GM21360 (cell line): ENCODE measurements at regions not wholly inside any gene's neighbourhood (a gene's known extent, or its start where the extent isn't known, plus 50 kb on each side); places are given as distances from the start of the nearest gene placed in this dataset.

Source experiments
- ATAC-seq: cut with Tn5 transposase; IDR thresholded peaks from one replicate; pipeline ENCODE4 v1.9.1; 2021; ENCODE audit warnings: mild to moderate bottlenecking, moderate library complexity; ENCODE audit not compliant: unreplicated experiment

DNA sequence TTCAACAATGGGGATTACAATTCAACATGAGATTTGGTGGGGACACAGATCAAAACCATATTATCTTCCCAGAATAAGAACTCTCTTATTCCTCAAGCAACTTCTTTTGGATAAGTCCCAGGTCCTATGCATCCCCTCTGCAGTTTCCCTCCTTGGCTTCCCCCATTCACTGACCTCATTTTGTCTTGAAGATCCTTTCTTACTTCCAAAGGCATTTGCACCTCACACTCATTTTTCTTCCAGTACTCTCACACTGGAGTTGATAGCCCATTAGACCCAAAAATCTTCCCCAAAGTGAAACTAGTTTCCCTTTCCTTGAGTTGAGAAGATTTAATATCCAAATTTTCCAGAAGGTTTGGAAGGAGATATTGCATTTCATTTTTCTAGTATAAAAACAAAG is 178.0 kb upstream of the DAPK1 start:
- no peak for ATAC-seq

DNA sequence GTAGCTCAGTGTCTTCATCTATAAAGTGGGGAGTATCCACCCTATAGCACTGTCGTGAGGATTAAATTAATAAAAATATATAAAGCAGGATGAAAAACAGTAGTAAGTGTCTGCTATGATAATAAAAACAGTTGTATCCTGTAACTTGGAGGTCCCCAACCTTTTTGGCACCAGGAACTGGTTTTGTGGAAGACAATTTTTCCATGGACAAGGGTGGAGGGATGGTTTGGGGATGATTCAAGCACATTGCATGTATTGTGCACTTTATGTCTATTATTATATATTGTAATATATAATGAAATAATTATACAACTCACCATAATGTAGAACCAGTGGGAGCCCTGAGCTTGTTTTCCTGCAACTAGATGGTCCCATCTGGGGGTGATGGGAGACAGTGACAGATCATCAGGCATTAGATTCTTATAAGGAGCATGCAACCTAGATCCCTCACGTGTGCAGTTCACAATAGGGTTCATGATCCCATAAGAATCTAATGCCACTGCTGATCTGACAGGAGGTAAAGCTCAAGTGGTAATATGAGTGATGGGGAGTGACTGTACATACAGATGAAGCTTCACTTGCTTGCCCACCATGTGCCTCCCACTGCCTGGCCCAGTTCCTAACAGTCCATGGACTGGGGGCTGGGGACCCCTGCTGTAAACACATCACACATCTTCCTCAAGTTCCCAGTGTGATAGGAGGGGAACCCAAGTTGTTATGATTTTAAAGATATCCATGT is 177.4 kb upstream of the DAPK1 start:
- no peak for ATAC-seq

DNA sequence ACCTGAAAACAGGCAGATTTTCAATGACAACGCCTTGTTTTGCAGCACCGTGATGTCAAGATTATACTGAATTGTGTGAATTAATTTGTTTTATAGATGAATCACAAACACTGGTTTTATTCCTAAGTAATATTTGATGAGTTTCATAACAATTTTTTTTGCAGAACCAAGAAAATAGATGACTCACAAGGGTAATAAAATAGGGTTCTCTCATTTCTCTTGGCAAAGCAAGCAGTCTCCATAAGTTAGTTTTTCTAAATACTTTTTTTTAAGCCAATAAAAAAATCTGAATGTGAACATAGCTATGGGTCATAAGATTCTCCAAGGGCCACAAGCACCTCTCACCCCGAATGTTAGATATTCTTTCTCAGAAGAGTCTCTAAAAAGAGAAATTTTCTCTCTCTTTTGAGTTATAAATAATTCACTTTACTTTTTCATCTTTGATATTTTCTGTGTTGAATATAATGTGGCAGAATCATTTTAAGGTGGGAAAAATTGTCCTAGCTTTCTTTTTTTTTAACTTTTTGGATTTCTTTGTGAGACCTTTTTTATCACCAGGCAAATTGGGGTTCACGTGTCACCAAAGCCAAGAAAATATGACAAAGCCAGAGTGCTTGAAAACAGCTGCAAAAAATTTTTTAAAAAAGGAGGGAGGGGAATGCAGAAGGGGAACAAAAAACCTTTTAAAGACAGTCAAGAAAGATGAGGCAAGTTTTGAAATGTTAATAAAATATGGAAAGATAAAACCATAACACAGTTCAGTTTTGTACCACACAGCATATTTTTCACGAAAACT is 174.6 kb upstream of the DAPK1 start:
- ATAC-seq: no peak

DNA sequence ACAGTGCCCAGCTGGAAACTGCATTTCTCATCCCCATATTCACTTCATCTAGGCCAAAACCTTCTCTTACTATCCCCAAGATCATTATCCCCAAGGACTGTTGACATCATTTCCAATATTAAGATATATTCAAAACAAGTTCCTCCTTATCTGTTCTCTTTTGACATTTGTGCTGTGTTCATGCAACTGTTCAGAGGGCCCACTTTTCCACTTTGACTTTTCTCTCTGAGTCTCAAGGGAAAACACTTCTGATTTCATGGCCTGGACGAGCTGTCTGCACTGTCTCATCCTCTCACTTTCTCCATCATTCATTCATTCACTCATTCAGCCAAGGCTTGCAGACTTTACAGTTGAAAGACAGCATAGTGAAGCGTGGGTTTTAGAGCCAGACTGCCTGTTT is 173.7 kb upstream of the DAPK1 start:
- no peak for ATAC-seq

DNA sequence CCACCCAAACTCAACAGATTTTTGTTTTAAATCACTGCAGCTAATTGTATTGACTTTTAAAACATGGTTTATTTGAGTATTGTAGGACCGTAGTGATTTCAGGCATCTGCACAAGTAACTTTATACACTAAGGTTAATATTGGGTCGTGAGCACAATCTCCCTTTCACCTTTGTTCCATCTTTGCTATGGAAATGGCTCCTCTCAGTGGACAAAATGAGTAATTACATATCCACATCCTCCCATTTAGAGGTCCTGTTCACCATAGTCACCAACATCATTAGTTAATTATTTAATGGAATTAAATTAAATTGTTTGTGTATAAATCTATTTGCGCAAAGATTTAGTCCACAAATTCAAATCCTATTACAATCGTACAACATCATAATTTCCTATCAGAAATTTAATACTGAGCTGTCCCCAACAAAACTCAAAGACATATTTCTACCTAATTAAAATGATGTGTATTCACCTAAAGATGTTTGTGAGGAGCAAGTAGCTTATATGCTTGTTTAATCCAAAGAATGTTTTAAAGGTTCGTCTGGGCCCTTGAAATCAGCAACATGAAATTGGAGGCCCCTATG is 173.0 kb upstream of the DAPK1 start:
- ATAC-seq: no peak

DNA sequence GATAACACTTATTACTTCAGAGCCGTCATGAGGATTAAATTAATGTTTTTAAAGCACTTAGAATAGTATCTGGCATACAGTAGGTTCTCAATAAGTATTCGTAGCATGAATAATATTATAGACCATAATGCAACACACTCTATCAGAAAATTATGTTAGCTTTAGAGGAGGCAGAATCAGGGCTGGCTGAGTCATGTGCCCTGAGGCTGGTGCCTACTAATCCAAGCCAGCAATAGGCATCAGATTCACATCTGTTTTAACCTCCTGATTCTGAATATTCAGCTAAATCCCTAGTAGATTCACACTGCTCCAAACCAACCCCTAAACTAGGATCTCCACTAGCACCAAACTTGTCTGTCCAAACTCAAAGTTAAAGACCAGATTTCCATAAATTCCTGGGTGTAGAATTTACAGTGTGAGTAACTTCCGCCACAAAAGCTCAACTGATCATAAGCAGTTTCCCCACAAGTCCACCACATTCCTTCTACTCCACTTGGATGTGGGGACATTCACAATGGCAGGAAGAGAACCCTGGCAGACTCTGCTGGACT is 170.0 kb upstream of the DAPK1 start:
- no peak for ATAC-seq

DNA sequence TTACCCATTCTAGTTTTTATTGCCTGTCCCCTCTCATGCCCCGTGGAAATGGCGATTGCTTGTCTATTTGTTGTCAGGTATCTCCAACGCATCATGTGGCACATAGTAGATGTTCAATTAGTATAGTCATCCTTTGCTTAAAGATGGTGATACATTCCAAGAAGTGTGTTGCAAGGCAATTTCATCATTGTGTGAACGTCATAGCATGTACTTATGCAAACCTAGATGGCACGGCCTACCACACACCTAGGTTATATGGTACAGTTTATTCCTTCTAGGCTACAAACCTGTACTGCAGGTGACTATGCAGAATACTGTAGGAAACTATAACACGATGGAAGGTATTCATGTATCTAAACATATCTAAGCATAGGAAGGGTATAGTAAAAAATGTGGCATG is 163.9 kb upstream of the DAPK1 start:
- no peak for ATAC-seq

DNA sequence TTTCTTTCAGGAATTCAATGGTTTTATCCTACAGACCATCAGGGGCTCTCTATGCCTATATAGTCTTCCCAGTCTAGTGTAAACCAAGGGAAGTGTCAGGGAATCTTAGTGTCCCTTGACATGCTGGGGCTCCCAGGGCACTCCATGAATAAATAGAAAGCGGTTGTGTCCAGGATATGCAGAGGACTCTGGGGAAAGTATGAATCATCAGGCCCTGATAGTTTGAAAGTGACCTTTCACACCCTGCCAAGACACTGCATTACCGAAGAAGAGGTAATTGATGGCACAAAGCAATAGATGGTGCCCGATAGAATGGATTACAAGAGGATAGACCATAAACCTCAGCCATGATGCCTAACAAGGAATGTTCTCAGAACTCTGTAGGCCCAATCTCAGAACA is 163.3 kb upstream of the DAPK1 start:
- ATAC-seq: no peak

DNA sequence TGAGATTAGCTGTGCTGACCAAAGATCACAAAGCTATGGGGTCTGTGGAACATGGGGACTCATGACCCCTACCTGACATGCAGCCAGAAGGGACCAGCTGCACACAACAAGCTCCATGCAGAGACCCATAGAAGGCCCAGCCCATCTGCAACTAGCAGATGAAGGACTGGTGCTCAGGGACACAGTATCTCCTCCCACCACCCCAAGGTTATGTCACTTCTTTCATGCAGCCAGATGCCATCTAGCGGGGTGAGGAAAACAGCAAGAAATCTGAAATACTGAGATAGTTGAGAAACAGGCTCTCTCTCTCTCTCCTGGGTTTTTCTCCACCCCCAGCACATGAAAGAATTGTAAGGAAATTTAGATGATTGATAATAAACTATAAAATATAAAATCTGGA is 161.3 kb upstream of the DAPK1 start:
- ATAC-seq: no peak

DNA sequence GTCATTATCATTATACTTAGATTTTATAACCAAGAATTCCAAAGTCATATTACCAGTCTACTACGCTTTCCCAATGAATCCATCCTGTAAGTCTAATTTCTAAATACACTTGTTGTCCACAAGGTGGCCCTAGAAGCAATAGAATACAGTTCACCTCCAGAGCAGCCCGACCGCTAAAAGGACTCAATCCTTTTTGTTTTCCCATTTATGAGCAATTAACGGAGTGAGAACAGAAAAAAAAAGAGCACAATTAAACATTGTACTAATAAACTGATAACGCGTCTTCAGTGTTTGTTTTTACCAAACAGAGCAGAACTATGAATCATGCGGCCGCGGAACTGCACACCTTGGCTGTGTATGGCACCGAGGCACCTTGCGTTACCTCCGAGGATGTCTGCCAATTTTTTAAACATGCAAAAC is 160.7 kb upstream of the DAPK1 start:
- ATAC-seq: no peak

DNA sequence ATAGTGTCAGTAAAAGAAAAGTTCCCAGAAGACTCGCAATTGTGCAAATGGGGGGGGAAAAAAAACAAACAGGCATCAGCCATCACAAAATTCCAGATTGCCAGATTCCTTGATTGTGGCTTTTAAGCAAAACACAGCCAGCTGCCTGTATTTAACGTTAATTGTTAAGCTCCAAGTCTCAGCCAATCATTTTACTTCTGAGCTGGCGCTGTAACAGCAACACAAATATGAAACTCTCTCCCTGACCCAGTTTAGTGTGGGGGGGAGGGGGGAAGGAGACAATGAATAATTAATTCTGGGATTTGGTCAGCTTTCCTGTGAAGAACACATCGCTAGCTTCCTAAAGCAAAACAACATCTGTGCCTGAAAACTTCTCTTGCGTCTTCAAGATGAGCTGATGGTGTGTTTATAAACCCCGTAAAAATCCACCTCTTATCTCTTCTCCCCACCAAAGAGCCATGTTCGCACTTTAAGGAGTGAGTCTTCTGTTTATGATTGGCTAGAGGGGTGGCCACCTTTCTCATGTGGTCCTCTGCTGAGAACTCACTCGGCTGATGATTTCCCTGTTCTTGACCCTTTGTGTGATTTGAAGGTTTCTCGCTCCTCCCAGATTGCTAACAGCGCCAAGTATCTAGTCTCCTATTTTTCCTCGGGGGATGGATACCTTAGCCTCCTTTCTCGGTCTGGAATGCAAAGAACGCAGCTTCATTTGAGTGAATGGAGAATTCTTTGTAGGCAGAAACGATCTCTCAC is 160.2 kb upstream of the DAPK1 start:
- no peak for ATAC-seq

DNA sequence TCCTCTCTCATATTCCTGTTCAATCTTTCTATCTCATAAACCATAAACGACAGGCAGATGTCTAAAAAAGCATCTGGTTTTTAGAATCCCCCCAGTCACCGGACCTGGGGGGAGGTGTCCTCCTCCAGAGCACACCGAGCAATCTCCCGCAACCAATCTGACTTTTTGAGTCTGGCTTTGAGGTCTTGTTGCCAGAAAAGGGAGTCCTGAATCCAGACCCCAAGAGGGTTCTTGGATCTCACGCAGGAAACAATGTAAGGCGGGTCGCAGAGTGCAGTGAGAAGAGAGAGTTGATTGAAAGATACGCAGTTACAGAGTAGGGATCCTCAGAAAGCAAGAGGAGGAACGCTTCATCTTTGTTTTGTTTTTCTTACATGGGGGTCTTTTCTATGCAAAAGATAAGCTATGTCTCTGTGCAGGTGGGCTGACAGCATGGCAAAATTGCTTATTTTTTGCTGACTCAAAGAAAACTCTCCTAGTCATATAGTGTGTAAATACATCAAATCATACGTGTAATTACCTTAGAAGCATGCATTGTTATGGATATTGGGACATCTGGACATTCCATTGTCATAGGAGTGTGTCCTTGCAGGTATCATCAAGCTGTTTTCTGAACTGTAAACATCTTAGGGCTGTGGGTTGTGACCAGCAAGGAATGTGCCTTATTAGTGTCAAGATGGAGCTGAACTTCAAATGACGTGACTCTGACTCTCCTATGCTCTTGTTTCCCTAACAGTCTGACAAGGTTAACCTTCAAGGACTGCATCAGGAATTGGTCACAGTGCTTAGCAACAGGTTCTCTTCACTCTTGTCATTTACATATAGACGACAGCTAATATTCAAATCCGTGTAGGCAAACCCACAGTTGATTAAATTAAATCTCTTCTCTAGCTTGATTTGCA is 159.3 kb upstream of the DAPK1 start:
- ATAC-seq: no peak

DNA sequence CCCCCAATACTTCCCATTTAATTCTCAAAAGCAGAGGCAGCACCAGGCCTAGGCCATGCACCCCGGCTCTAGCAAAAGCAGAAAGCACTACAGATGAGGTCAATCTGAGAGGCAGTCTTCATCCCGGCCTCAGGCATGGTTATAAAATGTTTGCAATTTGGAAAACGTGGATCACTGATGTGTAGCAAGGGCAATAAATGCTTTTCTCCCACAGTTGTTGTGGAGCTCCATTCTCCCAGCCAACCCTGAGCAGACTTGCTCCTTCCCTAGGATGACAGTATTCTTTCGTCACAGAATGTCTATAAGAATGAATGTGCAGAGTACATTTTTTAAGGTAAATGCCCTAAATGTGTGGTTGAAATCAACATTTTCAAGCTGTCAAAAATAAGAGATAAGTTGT is 157.3 kb upstream of the DAPK1 start:
- no peak for ATAC-seq

DNA sequence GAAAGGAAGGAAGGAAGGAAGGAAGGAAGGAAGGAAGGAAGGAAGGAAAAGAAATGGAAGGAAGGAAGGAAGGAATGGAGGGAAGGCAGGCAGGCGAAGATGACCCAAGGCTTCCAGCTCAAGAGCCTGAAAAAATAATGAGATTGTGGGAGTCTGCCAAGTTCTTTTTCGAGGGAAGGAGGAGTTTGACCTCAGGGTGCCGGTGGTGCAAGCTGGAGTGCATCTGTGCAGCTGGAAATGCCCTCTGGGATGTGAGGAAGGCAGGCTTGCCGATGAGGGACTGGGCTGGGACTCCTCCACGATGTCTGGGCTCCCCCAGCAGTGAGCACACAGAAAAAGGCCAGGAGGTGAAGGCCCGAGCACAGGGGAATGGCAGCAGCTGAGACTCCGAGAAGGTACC is 154.9 kb upstream of the DAPK1 start:
- no peak for ATAC-seq

DNA sequence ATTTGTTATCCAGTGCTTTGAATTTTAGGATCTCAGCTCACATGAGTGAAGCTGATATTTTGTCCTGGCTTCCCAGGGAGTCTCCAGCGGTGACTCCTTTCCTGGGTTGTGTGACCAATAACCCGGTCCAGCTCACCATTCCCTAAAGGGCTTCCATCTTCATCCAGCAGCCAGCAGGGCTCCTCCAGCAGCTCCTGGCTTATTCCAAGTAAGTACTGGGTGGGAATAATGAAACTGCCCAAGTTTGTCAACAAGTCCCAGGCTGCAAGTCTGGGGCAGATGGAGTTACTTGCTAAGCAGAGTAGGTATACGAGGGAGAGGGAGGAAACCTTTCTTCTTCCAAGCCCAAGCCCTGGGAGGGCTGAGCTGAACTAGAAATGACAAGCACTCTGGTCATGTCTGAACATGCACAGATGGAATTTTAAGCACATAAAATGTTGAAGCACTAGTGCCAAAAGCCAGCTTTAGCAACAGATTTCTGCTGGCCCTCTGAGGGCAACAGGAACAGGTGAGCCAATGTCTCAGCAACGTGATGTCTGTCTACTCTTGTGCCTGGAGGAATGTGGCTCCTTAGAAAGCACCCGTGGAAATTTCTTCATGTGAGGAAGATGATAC is 153.7 kb upstream of the DAPK1 start:
- ATAC-seq: no peak

DNA sequence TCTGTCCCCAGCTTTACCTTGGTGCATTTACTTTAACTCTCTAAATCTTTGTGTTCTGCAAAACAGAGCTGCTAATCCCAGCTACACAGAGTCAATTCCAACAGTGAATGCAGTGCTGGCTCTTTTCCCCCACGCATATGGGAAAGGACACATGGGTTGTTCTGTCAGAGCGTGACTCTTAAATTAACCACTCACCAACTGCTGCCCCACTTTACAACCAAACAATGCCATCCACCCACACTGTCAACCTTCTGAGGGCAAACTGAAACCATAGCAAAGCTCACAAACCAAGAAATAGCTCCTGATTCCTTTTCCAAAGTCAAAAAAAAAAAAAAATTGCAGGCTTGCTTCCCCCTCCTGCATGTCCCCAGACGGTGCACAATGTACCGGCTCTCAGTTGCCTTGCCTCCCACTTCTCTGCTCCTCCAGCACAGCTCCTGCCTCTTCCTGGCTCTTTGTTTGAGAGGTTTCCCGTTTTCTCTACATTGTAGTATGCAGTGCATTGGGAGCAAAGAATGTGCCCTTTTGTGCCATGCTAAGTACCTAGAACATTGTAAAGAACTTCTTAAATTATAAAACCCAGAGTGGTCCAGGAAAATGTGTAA is 151.5 kb upstream of the DAPK1 start:
- no peak for ATAC-seq

DNA sequence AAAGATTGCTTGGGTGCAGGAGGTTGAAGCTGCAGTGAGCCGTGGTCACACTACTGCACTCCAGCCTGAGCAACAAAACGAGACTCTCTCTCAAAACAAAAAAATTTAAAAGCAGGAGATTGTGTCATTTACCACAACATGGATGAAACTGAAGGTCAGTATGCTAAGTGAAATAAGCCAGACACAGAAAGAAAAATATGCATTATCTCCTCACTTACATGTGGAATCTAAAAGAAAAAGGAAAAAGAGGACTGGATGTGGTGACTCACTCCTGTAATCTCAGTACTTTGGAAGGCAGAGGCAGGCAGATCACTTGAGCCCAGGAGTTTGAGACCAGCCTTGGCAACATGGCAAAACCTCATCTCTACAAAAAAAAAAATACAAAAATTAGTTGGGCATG is 146.8 kb upstream of the DAPK1 start:
- no peak for ATAC-seq

DNA sequence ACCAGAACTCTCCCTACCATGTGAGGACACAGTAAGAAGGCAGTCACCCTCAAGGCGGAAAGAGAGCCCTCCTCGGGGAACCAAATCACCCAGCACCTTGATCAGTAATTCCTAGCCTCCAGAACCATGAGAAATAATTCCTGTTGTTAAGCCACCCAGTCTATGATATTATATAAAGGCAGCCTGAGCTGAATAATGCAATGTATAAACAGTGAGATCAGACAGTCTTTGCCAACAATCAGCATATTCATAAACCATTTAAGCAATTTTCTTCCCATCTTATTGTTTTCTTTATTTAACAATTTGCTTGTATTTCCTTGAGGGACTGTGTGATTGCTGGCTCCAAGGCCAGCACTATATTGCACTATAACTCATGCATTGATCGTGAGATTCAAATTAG is 144.4 kb upstream of the DAPK1 start:
- no peak for ATAC-seq

DNA sequence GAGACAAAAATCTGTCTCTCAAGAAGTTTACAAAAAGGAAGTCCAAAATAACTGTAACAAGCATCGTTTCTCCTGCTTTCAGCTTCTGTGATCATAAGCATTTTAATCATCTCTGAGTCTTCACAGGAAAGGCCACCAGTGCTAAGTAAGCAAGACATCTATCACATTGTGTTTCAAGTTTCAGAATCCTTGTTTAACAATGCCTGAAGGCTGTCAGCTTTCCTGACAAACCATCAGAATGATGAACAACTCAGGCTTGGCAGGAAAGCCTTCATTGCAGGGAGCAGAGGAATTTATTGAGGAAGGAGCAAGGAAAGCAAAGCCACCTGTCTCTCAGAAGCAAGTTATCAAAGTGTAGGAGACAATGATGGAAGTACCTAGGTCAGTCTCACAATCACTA is 143.5 kb upstream of the DAPK1 start:
- no peak for ATAC-seq
